Spleen (tissue), 11 donors: ENCODE measurements at regions not wholly inside any gene's neighbourhood (a gene's known extent, or its start where the extent isn't known, plus 50 kb on each side); places are given as distances from the start of the nearest gene placed in this dataset.
A peak's percentile ranks its signal among the peaks of the same experiment; 100 is the strongest.
"Not testable (repeated sequence)": the region's sequence is repeated elsewhere in the genome, so short reads cannot be mapped to it uniquely, and the experiment has no call there.

Experiments used
- DNase-seq: peaks from one replicate; pipeline ENCODE4 v3.0.0-alpha.2; 2020
- H3K27ac ChIP-seq, 8 donors: fragments of 200-600 bp; sonication (generic) in 7 of 8; 1 replicate in 4 of 8; 2 replicates in 4 of 8; pipeline versions ENCODE4 v1.5.0 to v1.8.0; 2016 to 2021; ENCODE audit warnings: inconsistent platforms in 4 of 8, mild to moderate bottlenecking in 4 of 8, moderate library complexity in 1 of 8
- H3K27me3 ChIP-seq, 7 donors: fragments of 200-600 bp; sonication (generic) in 6 of 7; replicated peaks in 1 of 7; 1 replicate in 4 of 7; 2 replicates in 3 of 7; pipeline versions ENCODE4 v1.5.0 to v1.8.0; 2016 to 2021; ENCODE audit warnings: inconsistent platforms in 3 of 7, mild to moderate bottlenecking in 1 of 7
- H3K36me3 ChIP-seq, 6 donors: fragments of 200-600 bp; sonication (generic) in 5 of 6; 1 replicate in 4 of 6; 2 replicates in 2 of 6; pipeline versions ENCODE4 v1.5.0 to v1.8.0; 2016 to 2021; ENCODE audit warnings: inconsistent platforms in 2 of 6
- H3K4me1 ChIP-seq, 6 donors: fragments of 200-600 bp; sonication (generic) in 5 of 6; 1 replicate in 3 of 6; 2 replicates in 3 of 6; pipeline versions ENCODE4 v1.5.0 to v1.8.0; 2016 to 2021; ENCODE audit warnings: inconsistent platforms in 3 of 6
- H3K4me3 ChIP-seq, 8 donors: fragments of 200-600 bp; sonication (generic) in 7 of 8; 1 replicate in 4 of 8; 2 replicates in 4 of 8; pipeline versions ENCODE4 v1.5.0 to v1.8.0; 2016 to 2021; ENCODE audit warnings: inconsistent platforms in 4 of 8, mild to moderate bottlenecking in 4 of 8, moderate library complexity in 2 of 8
- H3K9me3 ChIP-seq, 8 donors: fragments of 200-600 bp; sonication (generic) in 7 of 8; 1 replicate in 4 of 8; 2 replicates in 4 of 8; pipeline versions ENCODE4 v1.5.0 to v1.8.0; 2016 to 2021; ENCODE audit warnings: inconsistent platforms in 4 of 8
- CTCF ChIP-seq, 11 experiments: fragments of 200-600 bp in 7 of 11; fragments of 450-650 bp in 4 of 11; sonication (generic) in 4 of 11; IDR thresholded peaks in 8 of 11; conservative IDR thresholded peaks in 3 of 11; 1 replicate in 7 of 11; 2 replicates in 4 of 11; pipeline versions ENCODE4 v1.4.0 to v1.8.0; 2016 to 2021; ENCODE audit warnings: antibody characterized with exemption in 11 of 11, inconsistent platforms in 4 of 11, mild to moderate bottlenecking in 1 of 11
- POLR2A ChIP-seq, 3 donors: fragments of 450-650 bp; IDR thresholded peaks; one replicate each; pipeline ENCODE4 v1.5.1; 2017; ENCODE audit warnings: antibody characterized with exemption in 3 of 3, mild to moderate bottlenecking in 1 of 3
- POLR2AphosphoS5 ChIP-seq, 3 donors: sonication (generic); formaldehyde crosslinking; IDR thresholded peaks; one replicate each; pipeline ENCODE4 v1.5.1; 2017; ENCODE audit warnings: antibody characterized with exemption in 3 of 3
- WGBS, 5 donors: extraction: QIAGEN DNeasy Blood & Tissue Kit in 3 of 5; methylation state at CpG; one replicate each; pipeline versions ENCODE4 v1.1.5 to v1.1.7; 2013 to 2018; 5-methylcytosine and 5-hydroxymethylcytosine counted together
- intact Hi-C: fragments of 100-400 bp; cut with DNase I; formaldehyde crosslinking; loops from one replicate; pipeline ENCODE4 v1.15.0; 2023; ENCODE audit warnings: low total_unique reads
- donor health status: healthy with polysubstance abuse.
- donor health status: DM: no; HTN: no; CAD: no; lungs with moderate emphysema.
- donor health status: DM: no; HTN: no; CAD: no.
- donor health status: Bipolar disorder and iron deficiency.
- donor health status: healthy.
- donor health status: DM: no; HTN: no; CAD: no.
- donor health status: DM: yes; HTN: yes; CAD: no.

GRCh38 chr3:139108253-139108969 is 63.7 kb upstream of the PRR23C start:
- no peaks in the 10 kb centered on the region for H3K9me3 ChIP-seq
- TF ChIP-seq POLR2AphosphoS5 (IDR thresholded peaks at IDR 0.05) (no peak), POLR2A (IDR thresholded peaks at IDR 0.05) (no peak), CTCF (IDR thresholded peaks at IDR 0.05 in 8 of 11, conservative IDR thresholded peaks at IDR 0.05 in 3 of 11) (no peak)
- H3K4me1 ChIP-seq = peaks cover 0 to 7% (median 2%) of the 10 kb centered on the region in 6 donors
- intact Hi-C loops = no loop called here
- no peak overlapping the region for H3K4me3 ChIP-seq
- peak; percentile 25 for DNase-seq
- 60 to 82% (median 79%) methylated on average over 4 of the region's 4 CpGs for WGBS, 5 donors
- no peaks in the 10 kb centered on the region for H3K36me3 ChIP-seq
- no peak overlapping the region for H3K27ac ChIP-seq
- peaks cover 0 to 15% (median 0%) of the 10 kb centered on the region in 7 donors for H3K27me3 ChIP-seq

DNA sequence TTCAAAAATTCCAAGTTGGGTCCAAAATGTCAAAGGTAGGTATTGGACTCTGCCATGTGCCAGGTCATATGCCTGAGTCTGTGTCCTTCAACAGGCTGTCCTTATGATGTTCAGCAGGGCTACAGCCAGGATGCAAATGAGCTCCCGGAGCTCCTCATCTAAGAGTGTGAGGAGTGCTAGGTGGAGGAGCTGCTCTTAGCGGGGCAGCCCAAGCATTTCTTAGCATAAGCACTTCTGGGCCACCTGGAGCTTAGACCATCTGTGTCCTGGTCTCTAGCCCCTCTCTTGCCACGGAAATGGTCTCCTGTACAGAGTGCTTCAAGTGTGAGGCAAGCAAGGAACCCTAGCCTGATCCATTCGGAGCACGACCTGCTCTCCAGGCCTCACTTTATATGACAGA is 64.6 kb upstream of the PRR23C start:
- Histone ChIP-seq H3K27ac (no peak overlapping the region), H3K36me3 (no peaks in the 10 kb centered on the region), H3K4me1 (peaks cover 0 to 7% (median 2%) of the 10 kb centered on the region in 6 donors), H3K4me3 (no peak overlapping the region), H3K27me3 (peaks cover 0 to 15% (median 0%) of the 10 kb centered on the region in 7 donors), H3K9me3 (no peaks in the 10 kb centered on the region)
- TF ChIP-seq CTCF (IDR thresholded peaks at IDR 0.05 in 8 of 11, conservative IDR thresholded peaks at IDR 0.05 in 3 of 11) (no peak), POLR2A (IDR thresholded peaks at IDR 0.05) (no peak), POLR2AphosphoS5 (IDR thresholded peaks at IDR 0.05) (no peak)
- intact Hi-C loops = no loop called here
- 76 to 90% (median 87%) methylated on average over 4 to 5 of the region's 5 CpGs for WGBS, 5 donors
- no peak for DNase-seq

DNA sequence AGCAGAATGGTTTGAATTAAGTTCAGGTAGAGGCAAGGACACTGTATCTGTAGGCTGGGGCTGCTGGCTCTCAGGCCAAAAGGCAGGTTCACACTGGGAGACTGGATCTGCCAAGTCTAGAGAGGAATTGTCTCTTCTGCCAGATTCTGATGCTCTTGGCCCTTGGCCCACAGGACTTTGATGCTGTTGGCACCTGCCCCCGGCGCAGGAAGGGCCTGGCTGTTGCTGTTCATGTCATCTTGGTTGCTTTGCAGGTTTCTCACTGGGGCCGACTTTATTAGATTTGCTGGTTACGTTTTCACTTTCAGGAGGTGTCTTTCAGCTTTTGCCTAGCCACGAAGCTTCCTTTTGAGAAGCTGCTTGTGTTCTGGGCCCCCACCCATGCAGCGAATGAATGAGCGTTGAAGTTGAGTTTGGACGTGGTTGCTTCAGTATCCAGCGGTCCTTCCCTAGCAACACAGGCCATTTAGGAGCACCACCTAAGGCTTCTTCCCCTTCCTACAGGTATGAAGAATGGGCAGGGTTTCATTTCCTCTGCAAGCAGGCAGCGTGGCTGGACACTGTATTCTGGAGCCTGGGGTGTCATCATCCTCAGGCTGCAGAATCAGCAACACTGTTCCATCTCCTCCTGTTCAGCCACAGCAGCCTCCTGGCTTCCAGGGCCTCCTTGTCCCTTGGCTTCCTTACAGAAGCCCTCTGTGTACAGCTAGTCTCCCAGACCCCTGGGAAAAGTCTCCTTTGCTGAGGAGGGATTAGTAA is 65.6 kb upstream of the PRR23C start:
- H3K4me1 ChIP-seq = peaks cover 0 to 7% (median 2%) of the 10 kb centered on the region in 6 donors
- H3K9me3 ChIP-seq = no peaks in the 10 kb centered on the region
- no peak for DNase-seq
- intact Hi-C loops = loop anchor here (5.0 kb wide), 1 partner anchor 217 kb away; no protein-coding TSS in a partner anchor
- H3K27me3 ChIP-seq = peaks cover 0 to 15% (median 0%) of the 10 kb centered on the region in 7 donors
- TF ChIP-seq POLR2AphosphoS5 (IDR thresholded peaks at IDR 0.05) (no peak), POLR2A (IDR thresholded peaks at IDR 0.05) (no peak), CTCF (IDR thresholded peaks at IDR 0.05 in 8 of 11, conservative IDR thresholded peaks at IDR 0.05 in 3 of 11) (no peak)
- no peak overlapping the region for H3K4me3 ChIP-seq
- no peaks in the 10 kb centered on the region for H3K36me3 ChIP-seq
- H3K27ac ChIP-seq = no peak overlapping the region
- 59 to 70% (median 63%) methylated on average over 10 of the region's 10 CpGs for WGBS, 5 donors

- 67 to 84% (median 73%) methylated on average over 2 of the region's 2 CpGs for WGBS, 5 donors
- H3K27me3 ChIP-seq = peaks cover 0 to 15% (median 0%) of the 10 kb centered on the region in 7 donors
- H3K4me3 ChIP-seq, DNase-seq, H3K9me3 ChIP-seq, H3K36me3 ChIP-seq, H3K4me1 ChIP-seq, H3K27ac ChIP-seq: not testable (repeated sequence)
- intact Hi-C loops = loop anchor here (5.0 kb wide), 1 partner anchor 216 kb away; no protein-coding TSS in a partner anchor
These were observed 66.2 kb upstream of the PRR23C start for GRCh38 chr3:139110929-139111328.
